ENCODE measurements at regions not wholly inside any gene's neighbourhood (a gene's known extent, or its start where the extent isn't known, plus 50 kb on each side); places are given as distances from the start of the nearest gene placed in this dataset.

DNA sequence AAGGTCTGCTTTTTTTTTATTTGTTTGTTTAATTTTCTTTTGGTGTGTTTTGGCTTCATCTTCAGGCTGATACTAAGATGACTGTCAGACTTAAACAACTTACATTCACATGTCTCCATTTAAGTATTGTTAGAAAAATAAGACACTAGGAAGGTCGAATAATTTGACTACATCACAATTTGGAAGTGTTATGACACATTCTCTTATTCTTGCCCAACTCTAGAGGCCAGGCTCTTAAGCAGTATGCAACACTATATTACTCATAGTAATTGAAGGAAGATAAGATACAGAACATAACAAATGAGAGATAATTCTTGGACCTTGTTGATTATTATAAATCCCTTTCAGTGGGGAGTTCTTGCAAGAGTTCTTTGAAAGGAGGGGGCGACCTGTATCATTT lies 295.3 kb upstream of the COL3A1 start:
- ChIA-PET POLR2A (interaction anchor here (0.6 to 1.6 kb wide), 2 partner anchors 10 to 46 kb away, joined by 3 read pairs; no protein-coding TSS in a partner anchor), CTCF (interaction anchor here (0.6 kb wide), 1 partner anchor 17 kb away, joined by 3 read pairs; no protein-coding TSS in a partner anchor)
- Mint-ChIP-seq H3K4me3 (ENCODE audit: unreplicated experiment) (no peak overlapping the region), H3K4me1 (ENCODE audit: insufficient read depth, unreplicated experiment) (peaks cover 6% of the 10 kb centered on the region), H3K9me3 (ENCODE audit: unreplicated experiment) (no peaks in the 10 kb centered on the region), H3K27me3 (ENCODE audit: insufficient read depth, unreplicated experiment) (no peaks in the 10 kb centered on the region), H3K27ac (ENCODE audit: low read depth, unreplicated experiment) (no peak overlapping the region), H3K36me3 (ENCODE audit: insufficient read depth, unreplicated experiment) (no peaks in the 10 kb centered on the region)
- TF ChIP-seq, protein P1, sequence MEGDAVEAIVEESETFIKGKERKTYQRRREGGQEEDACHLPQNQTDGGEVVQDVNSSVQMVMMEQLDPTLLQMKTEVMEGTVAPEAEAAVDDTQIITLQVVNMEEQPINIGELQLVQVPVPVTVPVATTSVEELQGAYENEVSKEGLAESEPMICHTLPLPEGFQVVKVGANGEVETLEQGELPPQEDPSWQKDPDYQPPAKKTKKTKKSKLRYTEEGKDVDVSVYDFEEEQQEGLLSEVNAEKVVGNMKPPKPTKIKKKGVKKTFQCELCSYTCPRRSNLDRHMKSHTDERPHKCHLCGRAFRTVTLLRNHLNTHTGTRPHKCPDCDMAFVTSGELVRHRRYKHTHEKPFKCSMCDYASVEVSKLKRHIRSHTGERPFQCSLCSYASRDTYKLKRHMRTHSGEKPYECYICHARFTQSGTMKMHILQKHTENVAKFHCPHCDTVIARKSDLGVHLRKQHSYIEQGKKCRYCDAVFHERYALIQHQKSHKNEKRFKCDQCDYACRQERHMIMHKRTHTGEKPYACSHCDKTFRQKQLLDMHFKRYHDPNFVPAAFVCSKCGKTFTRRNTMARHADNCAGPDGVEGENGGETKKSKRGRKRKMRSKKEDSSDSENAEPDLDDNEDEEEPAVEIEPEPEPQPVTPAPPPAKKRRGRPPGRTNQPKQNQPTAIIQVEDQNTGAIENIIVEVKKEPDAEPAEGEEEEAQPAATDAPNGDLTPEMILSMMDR (IDR thresholded peaks at IDR 0.05; ENCODE audit: unreplicated experiment): no peak
- no TSS peak for BruUV-seq (replicated peaks)
- DNase-seq (ENCODE audit: unreplicated experiment): peak; percentile 56
- intact Hi-C loops (cut with micrococcal nuclease): no loop called here

DNA sequence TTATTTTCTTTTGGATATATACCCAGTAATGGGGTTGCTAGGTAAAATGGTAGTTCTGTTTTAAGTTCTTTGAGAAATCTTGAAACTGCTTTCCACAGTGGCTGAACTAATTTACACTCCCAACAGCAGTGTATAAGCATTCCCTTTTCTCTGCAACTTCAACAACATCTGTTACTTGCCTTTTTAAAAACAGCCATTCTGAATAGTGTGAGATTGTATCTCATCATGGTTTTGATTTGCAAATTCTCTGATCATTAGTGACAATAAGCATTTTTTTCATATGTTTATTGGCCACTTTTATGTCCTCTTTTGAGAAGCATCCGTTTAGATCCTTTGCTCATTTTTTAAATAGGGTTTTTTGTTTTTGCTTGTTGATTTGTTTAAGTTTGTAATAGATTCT lies 291.3 kb upstream of the COL3A1 start:
- intact Hi-C loops (cut with micrococcal nuclease): no loop called here
- peaks cover 12% of the 10 kb centered on the region for H3K4me1 Mint-ChIP-seq (ENCODE audit: insufficient read depth, unreplicated experiment)
- H3K27me3 Mint-ChIP-seq (ENCODE audit: insufficient read depth, unreplicated experiment): no peaks in the 10 kb centered on the region
- no peak overlapping the region for H3K4me3 Mint-ChIP-seq (ENCODE audit: unreplicated experiment)
- BruUV-seq (replicated peaks): no TSS peak
- no peaks in the 10 kb centered on the region for H3K36me3 Mint-ChIP-seq (ENCODE audit: insufficient read depth, unreplicated experiment)
- ChIA-PET CTCF (no interaction called here), POLR2A (no interaction called here)
- DNase-seq (ENCODE audit: unreplicated experiment): no peak
- H3K27ac Mint-ChIP-seq (ENCODE audit: low read depth, unreplicated experiment): no peak overlapping the region
- TF ChIP-seq, protein P1 (IDR thresholded peaks at IDR 0.05; ENCODE audit: unreplicated experiment): no peak
- no peaks in the 10 kb centered on the region for H3K9me3 Mint-ChIP-seq (ENCODE audit: unreplicated experiment)

DNA sequence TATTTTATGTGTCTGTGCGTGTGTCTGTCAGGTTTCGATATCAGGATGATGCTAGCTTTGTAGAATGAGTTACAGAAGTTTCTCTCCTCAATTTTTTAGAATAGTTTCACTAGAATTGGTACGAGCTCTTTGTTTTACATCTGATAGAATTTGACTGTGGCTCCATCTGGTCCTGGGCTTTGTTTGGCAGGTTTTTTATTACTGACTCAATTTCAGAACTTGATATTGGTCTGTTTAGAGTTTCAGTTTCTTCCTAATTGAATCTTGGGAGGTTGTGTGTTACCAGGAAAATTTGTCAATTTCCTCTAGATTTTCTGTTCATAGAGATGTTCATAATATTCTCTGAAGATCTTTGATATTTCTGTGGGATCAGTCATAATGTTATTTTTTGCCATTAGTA lies 289.4 kb upstream of the COL3A1 start:
- ChIA-PET CTCF (no interaction called here), POLR2A (no interaction called here)
- intact Hi-C loops (cut with micrococcal nuclease): no loop called here
- Mint-ChIP-seq H3K4me3 (ENCODE audit: unreplicated experiment) (no peak overlapping the region), H3K4me1 (ENCODE audit: insufficient read depth, unreplicated experiment) (peaks cover 6% of the 10 kb centered on the region), H3K36me3 (ENCODE audit: insufficient read depth, unreplicated experiment) (no peaks in the 10 kb centered on the region), H3K27ac (ENCODE audit: low read depth, unreplicated experiment) (no peak overlapping the region), H3K9me3 (ENCODE audit: unreplicated experiment) (no peaks in the 10 kb centered on the region), H3K27me3 (ENCODE audit: insufficient read depth, unreplicated experiment) (no peaks in the 10 kb centered on the region)
- no peak for DNase-seq (ENCODE audit: unreplicated experiment)
- no TSS peak for BruUV-seq (replicated peaks)
- TF ChIP-seq, protein P1 (IDR thresholded peaks at IDR 0.05; ENCODE audit: unreplicated experiment): no peak

DNA sequence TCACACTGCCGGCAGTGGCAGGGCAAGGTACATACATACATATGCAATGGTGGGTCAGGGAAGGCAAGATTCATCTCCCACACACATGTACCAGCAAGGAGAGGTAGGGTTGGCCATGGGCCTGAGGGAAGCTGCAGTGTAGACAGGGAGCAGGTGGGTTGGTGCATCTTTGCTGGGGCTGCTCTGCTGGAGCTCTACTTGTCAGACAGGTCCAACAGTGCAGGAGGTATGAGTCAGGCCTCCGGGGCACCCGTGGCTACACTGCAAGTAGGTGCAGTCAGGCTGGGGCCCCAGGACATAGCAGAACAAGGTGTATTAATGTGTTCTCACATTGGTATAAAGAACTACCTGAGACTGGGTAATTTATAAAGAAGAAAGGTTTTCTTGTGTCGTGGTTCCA lies 281.1 kb upstream of the COL3A1 start:
- Mint-ChIP-seq H3K27ac (ENCODE audit: low read depth, unreplicated experiment) (no peak overlapping the region), H3K36me3 (ENCODE audit: insufficient read depth, unreplicated experiment) (no peaks in the 10 kb centered on the region), H3K9me3 (ENCODE audit: unreplicated experiment) (no peaks in the 10 kb centered on the region), H3K27me3 (ENCODE audit: insufficient read depth, unreplicated experiment) (no peaks in the 10 kb centered on the region), H3K4me3 (ENCODE audit: unreplicated experiment) (no peak overlapping the region), H3K4me1 (ENCODE audit: insufficient read depth, unreplicated experiment) (peaks cover 29% of the 10 kb centered on the region)
- no TSS peak for BruUV-seq (replicated peaks)
- TF ChIP-seq, protein P1 (IDR thresholded peaks at IDR 0.05; ENCODE audit: unreplicated experiment): no peak
- ChIA-PET POLR2A (no interaction called here), CTCF (interaction anchor here (0.6 kb wide), 1 partner anchor 128 kb away, joined by 3 read pairs; no protein-coding TSS in a partner anchor)
- DNase-seq (ENCODE audit: unreplicated experiment): peak; percentile 13
- intact Hi-C loops (cut with micrococcal nuclease): no loop called here
